ENCODE measurements at regions not wholly inside any gene's neighbourhood (a gene's known extent, or its start where the extent isn't known, plus 50 kb on each side); places are given as distances from the start of the nearest gene placed in this dataset.

DNA sequence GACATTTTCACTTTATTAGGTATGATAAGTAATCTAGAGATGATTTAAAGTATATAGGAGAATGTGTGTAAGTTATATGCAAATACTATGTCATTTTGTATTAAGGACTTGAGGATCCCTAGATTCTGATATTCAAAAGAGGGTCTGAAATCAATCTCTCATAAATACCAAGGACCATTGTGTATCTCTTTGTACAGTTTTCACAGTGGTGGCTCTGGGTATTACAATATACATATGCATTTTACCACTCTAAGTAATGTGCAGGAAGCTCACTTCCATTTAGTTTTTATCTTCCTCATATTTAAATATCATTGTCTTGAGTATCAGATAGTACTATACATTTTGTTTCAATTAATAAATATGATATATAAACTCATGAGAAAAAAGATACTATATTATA lies 862.6 kb upstream of the PCDH20 start:
- no peaks in the 10 kb centered on the region for H3K4me1 ChIP-seq (ENCODE audit: control insufficient read depth in 1 of 2, insufficient read depth in 2 of 2, low read length in 2 of 2)
- H3K4me3 ChIP-seq (ENCODE audit: low read length in 2 of 2): no peak overlapping the region
- H3K9me3 ChIP-seq (ENCODE audit: control insufficient read depth, low read length): no peaks in the 10 kb centered on the region
- intact Hi-C loops (cut with DNase I): no loop called here
- ATAC-seq (ENCODE audit: low FRiP score) (no peak), DNase-seq (no peak)
- no peaks in the 10 kb centered on the region for H3K36me3 ChIP-seq (ENCODE audit: control insufficient read depth in 1 of 2, insufficient read depth in 2 of 2, low read length in 1 of 2)
- no peak overlapping the region for H3K27ac ChIP-seq (ENCODE audit: low read depth in 1 of 2, low read length in 2 of 2)
- H3K27me3 ChIP-seq (ENCODE audit: control insufficient read depth in 1 of 2, insufficient read depth in 2 of 2, low read length in 1 of 2): no peaks in the 10 kb centered on the region

DNA sequence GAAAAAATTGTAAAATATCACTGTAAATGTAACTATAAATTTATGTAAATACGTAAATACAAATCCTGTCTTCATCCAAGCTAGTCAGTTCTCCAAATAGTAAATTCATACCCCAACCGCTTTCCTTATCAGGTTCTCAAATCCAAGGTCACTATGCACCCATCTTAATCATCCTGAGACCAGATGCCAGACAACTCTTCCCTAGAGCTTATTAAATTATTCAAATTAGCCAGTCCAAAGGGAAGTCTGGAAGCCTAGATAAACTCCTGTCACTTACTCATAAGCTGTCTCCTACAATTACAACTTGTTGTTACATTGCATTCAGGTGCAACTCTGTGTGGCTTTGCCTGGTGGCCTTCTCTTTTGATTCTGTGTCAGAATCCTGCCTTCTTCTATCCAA lies 836.1 kb upstream of the PCDH20 start:
- 80 to 85% methylated on average over 2 of the region's 2 CpGs for WGBS, 2 donors

DNA sequence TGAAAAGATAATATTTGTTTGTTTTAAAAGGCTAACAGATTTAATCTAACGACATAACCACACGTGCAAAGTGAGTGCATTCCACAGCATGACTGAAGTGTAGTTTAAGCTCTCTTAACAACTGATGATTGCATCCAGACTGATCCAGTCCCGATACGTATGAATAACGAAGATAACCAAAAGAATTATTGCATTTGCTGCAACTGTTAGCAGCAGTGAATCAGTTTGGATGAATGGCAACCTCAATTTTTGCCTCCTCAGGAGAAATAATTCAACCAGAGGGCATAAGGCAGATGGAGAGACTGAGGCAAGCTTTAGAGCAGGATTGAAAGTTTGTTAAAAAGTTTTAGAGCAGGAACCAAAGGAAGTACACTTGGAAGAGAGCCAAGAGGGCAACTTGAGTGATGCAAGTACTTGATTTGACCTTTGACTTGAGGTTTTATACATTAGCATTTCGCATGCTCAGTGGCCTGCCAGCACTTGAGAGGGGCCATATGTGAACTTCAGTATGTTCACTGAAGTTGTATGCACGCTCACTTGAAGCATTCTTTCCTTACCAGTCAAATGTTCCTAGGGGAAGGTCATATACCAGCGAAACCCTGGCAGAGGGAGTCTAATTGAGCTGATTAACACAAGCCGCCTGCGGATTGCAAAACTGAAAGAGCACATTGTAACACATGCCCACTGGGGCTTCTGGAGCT lies 835.0 kb upstream of the PCDH20 start:
- Histone ChIP-seq H3K4me1 (ENCODE audit: control insufficient read depth in 1 of 2, insufficient read depth in 2 of 2, low read length in 2 of 2) (no peaks in the 10 kb centered on the region), H3K27me3 (ENCODE audit: control insufficient read depth in 1 of 2, insufficient read depth in 2 of 2, low read length in 1 of 2) (no peaks in the 10 kb centered on the region), H3K36me3 (ENCODE audit: control insufficient read depth in 1 of 2, insufficient read depth in 2 of 2, low read length in 1 of 2) (no peaks in the 10 kb centered on the region), H3K9me3 (ENCODE audit: control insufficient read depth, low read length) (no peaks in the 10 kb centered on the region), H3K27ac (ENCODE audit: low read depth in 1 of 2, low read length in 2 of 2) (no peak overlapping the region), H3K4me3 (ENCODE audit: low read length in 2 of 2) (no peak overlapping the region)
- whole genome bisulfite sequencing, 2 donors: 46 to 47% methylated on average over 10 of the region's 10 CpGs
- ATAC-seq (ENCODE audit: low FRiP score): no peak
- intact Hi-C loops (cut with DNase I): no loop called here
- DNase-seq: no peak

More for the DNA sequence above, 836.1 kb upstream of the PCDH20 start:
- H3K4me3 ChIP-seq (ENCODE audit: low read length in 2 of 2): no peak overlapping the region
- DNase-seq (no peak), ATAC-seq (ENCODE audit: low FRiP score) (no peak)
- intact Hi-C loops (cut with DNase I): no loop called here
- no peaks in the 10 kb centered on the region for H3K9me3 ChIP-seq (ENCODE audit: control insufficient read depth, low read length)
- no peaks in the 10 kb centered on the region for H3K36me3 ChIP-seq (ENCODE audit: control insufficient read depth in 1 of 2, insufficient read depth in 2 of 2, low read length in 1 of 2)
- no peaks in the 10 kb centered on the region for H3K27me3 ChIP-seq (ENCODE audit: control insufficient read depth in 1 of 2, insufficient read depth in 2 of 2, low read length in 1 of 2)
- no peak overlapping the region for H3K27ac ChIP-seq (ENCODE audit: low read depth in 1 of 2, low read length in 2 of 2)
- no peaks in the 10 kb centered on the region for H3K4me1 ChIP-seq (ENCODE audit: control insufficient read depth in 1 of 2, insufficient read depth in 2 of 2, low read length in 2 of 2)

DNA sequence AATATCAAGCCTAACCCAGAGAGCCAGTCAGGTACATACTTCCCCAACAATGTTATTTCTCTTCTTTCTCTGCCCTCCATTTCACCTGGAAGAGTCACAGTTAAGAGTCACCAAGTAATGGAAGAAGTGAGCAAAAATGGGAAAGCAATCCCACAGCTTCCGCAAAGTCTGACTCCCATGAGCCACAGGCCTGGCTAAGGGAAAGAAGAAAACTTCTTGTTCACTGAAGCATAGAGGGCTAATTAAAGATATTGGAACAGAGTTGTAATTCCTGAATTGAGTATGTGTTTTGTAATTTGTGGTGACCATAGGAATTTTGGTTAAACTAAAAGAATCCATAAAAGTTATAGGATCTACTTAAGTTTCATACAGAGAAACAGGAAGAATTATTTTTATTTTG lies 830.9 kb upstream of the PCDH20 start:
- H3K4me3 ChIP-seq (ENCODE audit: low read length in 2 of 2): no peak overlapping the region
- 91 to 96% methylated on average over 1 of the region's 1 CpG for WGBS, 2 donors
- H3K27me3 ChIP-seq (ENCODE audit: control insufficient read depth in 1 of 2, insufficient read depth in 2 of 2, low read length in 1 of 2): no peaks in the 10 kb centered on the region
- H3K9me3 ChIP-seq (ENCODE audit: control insufficient read depth, low read length): no peaks in the 10 kb centered on the region
- DNase-seq (no peak), ATAC-seq (ENCODE audit: low FRiP score) (no peak)
- H3K4me1 ChIP-seq (ENCODE audit: control insufficient read depth in 1 of 2, insufficient read depth in 2 of 2, low read length in 2 of 2): no peaks in the 10 kb centered on the region
- no peaks in the 10 kb centered on the region for H3K36me3 ChIP-seq (ENCODE audit: control insufficient read depth in 1 of 2, insufficient read depth in 2 of 2, low read length in 1 of 2)
- intact Hi-C loops (cut with DNase I): no loop called here
- H3K27ac ChIP-seq (ENCODE audit: low read depth in 1 of 2, low read length in 2 of 2): no peak overlapping the region

DNA sequence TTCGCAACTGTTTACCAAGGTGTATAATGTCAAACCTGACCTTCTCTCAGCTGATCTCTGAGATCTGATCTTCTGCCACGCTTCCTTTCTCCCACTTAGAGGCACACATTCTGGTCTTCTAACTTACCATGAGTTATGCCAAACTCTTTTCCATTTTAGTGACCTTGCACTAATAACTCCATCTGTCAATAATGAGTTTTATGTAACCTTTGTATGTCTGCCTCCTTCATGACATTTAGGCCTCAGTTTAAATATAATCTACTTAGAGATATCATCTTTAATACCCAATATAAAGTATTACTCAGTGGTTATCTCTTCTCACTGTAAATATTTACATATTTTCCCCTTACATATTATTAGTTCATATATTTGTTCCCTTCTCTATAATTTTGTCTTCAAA lies 827.5 kb upstream of the PCDH20 start:
- no peaks in the 10 kb centered on the region for H3K27me3 ChIP-seq (ENCODE audit: control insufficient read depth in 1 of 2, insufficient read depth in 2 of 2, low read length in 1 of 2)
- no peak overlapping the region for H3K27ac ChIP-seq (ENCODE audit: low read depth in 1 of 2, low read length in 2 of 2)
- no peaks in the 10 kb centered on the region for H3K9me3 ChIP-seq (ENCODE audit: control insufficient read depth, low read length)
- no peaks in the 10 kb centered on the region for H3K4me1 ChIP-seq (ENCODE audit: control insufficient read depth in 1 of 2, insufficient read depth in 2 of 2, low read length in 2 of 2)
- no peak overlapping the region for H3K4me3 ChIP-seq (ENCODE audit: low read length in 2 of 2)
- 75 to 86% methylated on average over 2 of the region's 2 CpGs for WGBS, 2 donors
- intact Hi-C loops (cut with DNase I): no loop called here
- DNase-seq (no peak), ATAC-seq (ENCODE audit: low FRiP score) (no peak)
- H3K36me3 ChIP-seq (ENCODE audit: control insufficient read depth in 1 of 2, insufficient read depth in 2 of 2, low read length in 1 of 2): no peaks in the 10 kb centered on the region

DNA sequence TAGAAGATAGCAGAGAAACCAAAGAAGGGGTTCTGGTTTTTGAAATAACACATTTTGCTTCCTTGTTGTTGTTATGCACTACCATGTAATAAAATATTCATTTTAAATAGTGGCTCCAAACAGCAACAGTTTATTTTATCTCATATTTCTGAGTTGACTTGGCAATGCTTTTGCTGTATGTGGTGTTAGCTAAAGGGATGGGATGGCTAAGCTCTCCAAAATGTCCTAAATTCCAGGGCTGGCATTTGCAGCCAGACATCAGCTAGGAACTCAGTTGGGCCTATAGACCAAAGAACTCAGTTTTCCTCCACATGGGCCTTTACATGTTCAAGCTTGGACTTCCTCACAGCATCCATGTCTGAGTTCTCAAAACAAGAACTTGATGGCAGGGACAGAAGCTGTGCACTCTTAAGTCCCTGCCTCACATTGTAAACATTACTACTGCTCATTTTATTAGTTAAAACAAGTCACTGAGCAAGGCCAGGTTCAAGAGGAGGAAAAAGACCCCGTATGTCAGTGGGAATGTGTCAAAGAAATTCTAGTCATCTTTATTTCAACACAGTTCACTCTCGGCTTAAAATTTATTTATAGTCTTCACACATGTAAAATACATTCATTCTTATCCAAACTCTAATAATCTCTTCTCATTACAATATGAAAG lies 819.3 kb upstream of the PCDH20 start:
- Histone ChIP-seq H3K4me1 (ENCODE audit: control insufficient read depth in 1 of 2, insufficient read depth in 2 of 2, low read length in 2 of 2) (no peaks in the 10 kb centered on the region), H3K36me3 (ENCODE audit: control insufficient read depth in 1 of 2, insufficient read depth in 2 of 2, low read length in 1 of 2) (no peaks in the 10 kb centered on the region), H3K4me3 (ENCODE audit: low read length in 2 of 2) (no peak overlapping the region), H3K27ac (ENCODE audit: low read depth in 1 of 2, low read length in 2 of 2) (no peak overlapping the region), H3K9me3 (ENCODE audit: control insufficient read depth, low read length) (no peaks in the 10 kb centered on the region), H3K27me3 (ENCODE audit: control insufficient read depth in 1 of 2, insufficient read depth in 2 of 2, low read length in 1 of 2) (no peaks in the 10 kb centered on the region)
- 11 to 26% methylated on average over 2 of the region's 2 CpGs for WGBS, 2 donors
- intact Hi-C loops (cut with DNase I): no loop called here
- DNase-seq (no peak), ATAC-seq (ENCODE audit: low FRiP score) (no peak)

DNA sequence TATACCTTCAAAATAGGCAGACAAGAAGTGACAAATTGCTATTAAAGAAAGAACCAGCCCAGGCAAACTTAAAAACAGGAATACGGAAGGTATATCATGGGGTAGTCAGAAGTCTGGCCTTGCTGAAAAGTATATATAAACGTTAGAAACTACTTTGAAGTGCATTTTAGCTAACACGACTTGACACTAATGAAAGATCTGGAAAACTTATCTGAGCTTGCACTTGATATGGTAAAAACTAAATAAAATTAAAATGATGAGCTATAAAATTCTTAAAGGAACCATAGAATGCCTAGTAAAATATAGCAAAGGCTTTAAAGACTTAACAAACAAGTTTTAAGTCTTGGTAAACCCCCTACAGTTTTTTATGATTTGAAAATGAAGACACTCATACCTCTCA lies 795.3 kb upstream of the PCDH20 start:
- 42 to 44% methylated on average over 3 of the region's 3 CpGs for WGBS, 2 donors
- Histone ChIP-seq H3K27ac (ENCODE audit: low read depth in 1 of 2, low read length in 2 of 2) (no peak overlapping the region), H3K36me3 (ENCODE audit: control insufficient read depth in 1 of 2, insufficient read depth in 2 of 2, low read length in 1 of 2) (no peaks in the 10 kb centered on the region), H3K4me1 (ENCODE audit: control insufficient read depth in 1 of 2, insufficient read depth in 2 of 2, low read length in 2 of 2) (no peaks in the 10 kb centered on the region), H3K4me3 (ENCODE audit: low read length in 2 of 2) (no peak overlapping the region), H3K9me3 (ENCODE audit: control insufficient read depth, low read length) (no peaks in the 10 kb centered on the region), H3K27me3 (ENCODE audit: control insufficient read depth in 1 of 2, insufficient read depth in 2 of 2, low read length in 1 of 2) (no peaks in the 10 kb centered on the region)
- ATAC-seq (ENCODE audit: low FRiP score) (no peak), DNase-seq (no peak)
- intact Hi-C loops (cut with DNase I): no loop called here

DNA sequence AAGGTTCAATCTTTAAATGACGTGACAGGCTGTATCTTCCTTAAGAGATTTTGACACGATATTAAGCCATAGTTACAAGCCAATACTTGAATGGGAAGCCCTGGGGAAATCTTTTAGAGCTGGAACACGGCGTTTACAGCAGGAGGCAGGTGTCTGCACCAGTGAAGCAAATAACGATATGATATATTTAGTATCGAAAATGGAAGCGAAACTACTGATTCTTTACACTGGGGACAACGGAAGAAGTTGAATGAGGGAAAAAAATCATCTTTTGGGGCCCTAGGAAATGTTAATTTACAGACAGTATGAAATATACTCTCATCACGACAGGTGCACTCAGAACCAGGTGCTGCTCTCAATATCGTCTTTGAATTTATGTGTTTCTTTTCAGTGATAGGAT lies 793.9 kb upstream of the PCDH20 start:
- 84 to 86% methylated on average over 10 of the region's 10 CpGs for WGBS, 2 donors
- intact Hi-C loops (cut with DNase I): no loop called here
- Histone ChIP-seq H3K36me3 (ENCODE audit: control insufficient read depth in 1 of 2, insufficient read depth in 2 of 2, low read length in 1 of 2) (no peaks in the 10 kb centered on the region), H3K4me1 (ENCODE audit: control insufficient read depth in 1 of 2, insufficient read depth in 2 of 2, low read length in 2 of 2) (no peaks in the 10 kb centered on the region), H3K9me3 (ENCODE audit: control insufficient read depth, low read length) (no peaks in the 10 kb centered on the region), H3K4me3 (ENCODE audit: low read length in 2 of 2) (no peak overlapping the region), H3K27me3 (ENCODE audit: control insufficient read depth in 1 of 2, insufficient read depth in 2 of 2, low read length in 1 of 2) (no peaks in the 10 kb centered on the region), H3K27ac (ENCODE audit: low read depth in 1 of 2, low read length in 2 of 2) (no peak overlapping the region)
- DNase-seq: no peak
- ATAC-seq (ENCODE audit: low FRiP score): no peak

DNA sequence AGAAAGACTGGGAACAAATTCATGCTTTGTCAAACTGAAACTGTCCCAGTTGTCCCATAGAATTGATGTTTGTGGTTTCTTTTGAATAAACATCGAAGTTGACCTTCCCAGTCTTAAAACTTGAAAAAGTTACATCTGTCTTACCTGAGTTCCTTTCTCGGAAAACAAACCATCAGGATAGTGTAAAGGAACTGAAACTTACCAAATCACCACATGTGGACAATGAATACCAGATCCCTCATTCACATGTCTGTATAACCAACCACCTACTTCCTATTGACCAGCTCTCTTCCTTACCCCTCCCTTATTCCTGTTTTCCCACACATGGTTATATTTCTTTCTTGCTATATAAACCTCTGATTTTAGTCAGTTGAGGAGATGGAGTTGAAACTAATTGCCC lies 791.7 kb upstream of the PCDH20 start:
- H3K27me3 ChIP-seq (ENCODE audit: control insufficient read depth in 1 of 2, insufficient read depth in 2 of 2, low read length in 1 of 2): no peaks in the 10 kb centered on the region
- no peak overlapping the region for H3K27ac ChIP-seq (ENCODE audit: low read depth in 1 of 2, low read length in 2 of 2)
- no peaks in the 10 kb centered on the region for H3K36me3 ChIP-seq (ENCODE audit: control insufficient read depth in 1 of 2, insufficient read depth in 2 of 2, low read length in 1 of 2)
- H3K9me3 ChIP-seq (ENCODE audit: control insufficient read depth, low read length): no peaks in the 10 kb centered on the region
- ATAC-seq (ENCODE audit: low FRiP score): no peak
- intact Hi-C loops (cut with DNase I): no loop called here
- H3K4me3 ChIP-seq (ENCODE audit: low read length in 2 of 2): no peak overlapping the region
- no peak for DNase-seq
- WGBS, 2 donors: 80 to 82% methylated on average over 2 of the region's 2 CpGs
- H3K4me1 ChIP-seq (ENCODE audit: control insufficient read depth in 1 of 2, insufficient read depth in 2 of 2, low read length in 2 of 2): no peaks in the 10 kb centered on the region
